Activated CD8-positive, alpha-beta T cell treated with anti-CD3 and anti-CD28 coated beads for 36 hours (primary cell): ENCODE measurements at regions not wholly inside any gene's neighbourhood (a gene's known extent, or its start where the extent isn't known, plus 50 kb on each side); places are given as distances from the start of the nearest gene placed in this dataset.
"Not testable (repeated sequence)": the region's sequence is repeated elsewhere in the genome, so short reads cannot be mapped to it uniquely, and the experiment has no call there.

Experiments used
- ATAC-seq: fragments of 200-7000 bp; cut with Tn5 transposase; one replicate; pipeline ENCODE4 v1.10.0; 2021; ENCODE audit warnings: mild to moderate bottlenecking, moderate library complexity
- CTCF ChIA-PET: fragments of 350-600 bp; sonication (Branson Sonifier 250); formaldehyde crosslinking; loops from one replicate; lab custom pipeline; 2021; ENCODE audit warnings: antibody characterized with exemption; lab: Charles Lee
- POLR2A ChIA-PET: fragments of 350-600 bp; sonication (Branson Sonifier 250); formaldehyde crosslinking; loops from one replicate; lab custom pipeline; 2021; ENCODE audit warnings: antibody characterized with exemption; lab: Charles Lee
- DNase-seq: peaks from one replicate; pipeline ENCODE4 v3.0.0-alpha.2; 2020
- H3K27ac Mint-ChIP-seq: one replicate; pipeline ENCODE4 v1.8.0; 2021; ENCODE audit warnings: mild to moderate bottlenecking, mixed read lengths
- H3K27me3 Mint-ChIP-seq: one replicate; pipeline ENCODE4 v1.8.0; 2021; ENCODE audit warnings: mixed read lengths
- H3K36me3 Mint-ChIP-seq: one replicate; pipeline ENCODE4 v1.8.0; 2021; ENCODE audit warnings: low read depth, mixed read lengths
- H3K4me1 Mint-ChIP-seq: one replicate; pipeline ENCODE4 v1.8.0; 2021; ENCODE audit warnings: low read depth, mixed read lengths
- H3K4me3 Mint-ChIP-seq: one replicate; pipeline ENCODE4 v1.8.0; 2021; ENCODE audit warnings: mild to moderate bottlenecking, moderate library complexity, mixed read lengths
- H3K9me3 Mint-ChIP-seq: one replicate; pipeline ENCODE4 v1.8.0; 2021; ENCODE audit warnings: mixed read lengths
- CTCF ChIP-seq: fragments of 200-600 bp; IDR thresholded peaks from one replicate; pipeline ENCODE4 v1.8.0; 2022; ENCODE audit warnings: antibody characterized with exemption, mild to moderate bottlenecking
- intact Hi-C: fragments of 100-400 bp; cut with micrococcal nuclease; formaldehyde crosslinking; loops from one replicate; pipeline ENCODE4 v1.10.0; 2022

DNA sequence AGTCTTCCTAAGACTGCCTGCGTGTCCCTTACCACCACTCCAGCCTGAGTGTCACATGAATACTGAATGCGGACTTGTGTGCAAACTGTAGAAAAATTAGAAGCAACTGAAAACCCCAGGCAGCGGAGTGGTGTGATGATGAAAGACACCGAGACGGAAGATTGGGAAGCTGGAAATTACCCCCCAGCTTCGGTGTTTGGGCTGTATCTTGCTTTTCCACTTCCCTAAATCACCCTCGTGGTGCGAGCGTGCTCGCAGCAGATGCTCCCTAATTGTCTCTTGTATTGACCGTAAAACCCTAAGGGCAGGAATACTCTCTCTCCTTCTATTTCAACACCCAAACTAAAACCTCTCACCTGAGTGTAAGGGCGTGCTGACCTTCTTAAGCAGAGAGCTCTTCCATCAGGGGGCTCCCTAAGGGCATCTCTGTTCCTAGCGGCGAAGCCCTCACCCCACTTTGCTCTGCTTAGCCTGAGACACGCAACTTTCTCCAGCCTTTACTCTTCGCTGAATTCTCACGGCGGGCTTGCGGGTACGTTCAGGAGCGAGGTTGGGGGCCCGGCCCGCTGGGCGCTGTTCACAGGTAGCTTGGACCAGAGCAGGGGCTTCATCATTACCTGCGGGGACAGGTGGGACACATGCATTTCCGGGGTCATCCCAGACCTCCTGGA, 62.4 kb downstream of the CRYBB2 start:
- no peaks in the 10 kb centered on the region for H3K36me3 Mint-ChIP-seq
- POLR2A ChIA-PET, result no interaction called here
- no peak for TF ChIP-seq CTCF
- no peak overlapping the region for H3K27ac Mint-ChIP-seq
- H3K4me1 Mint-ChIP-seq, result peaks cover 15% of the 10 kb centered on the region
- peaks cover 53% of the 10 kb centered on the region for H3K27me3 Mint-ChIP-seq
- CTCF ChIA-PET, result interaction anchor here (0.6 kb wide), 1 partner anchor 390 kb away, joined by 3 read pairs; no protein-coding TSS in a partner anchor
- ATAC-seq (no peak), DNase-seq (no peak)
- H3K9me3 Mint-ChIP-seq, result no peaks in the 10 kb centered on the region
- intact Hi-C loops, result no loop called here
- no peak overlapping the region for H3K4me3 Mint-ChIP-seq

- TF ChIP-seq CTCF, result no peak
- H3K4me3 Mint-ChIP-seq, result no peak overlapping the region
- ATAC-seq (no peak), DNase-seq (no peak)
- POLR2A ChIA-PET, result no interaction called here
- intact Hi-C loops, result no loop called here
- no peaks in the 10 kb centered on the region for H3K36me3 Mint-ChIP-seq
- H3K9me3 Mint-ChIP-seq, result no peaks in the 10 kb centered on the region
- CTCF ChIA-PET, result interaction anchor here (0.6 to 0.7 kb wide), 2 partner anchors 51 to 390 kb away, joined by 3 read pairs; no protein-coding TSS in a partner anchor
- peaks cover 15% of the 10 kb centered on the region for H3K4me1 Mint-ChIP-seq
- H3K27me3 Mint-ChIP-seq, result peaks cover 55% of the 10 kb centered on the region
- H3K27ac Mint-ChIP-seq, result no peak overlapping the region
Observed at GRCh38 chr22:25282346-25282670, 62.9 kb downstream of the CRYBB2 start.

GRCh38 chr22:25282671-25283561, 63.5 kb downstream of the CRYBB2 start:
- DNase-seq (no peak), ATAC-seq (no peak)
- Mint-ChIP-seq H3K4me3 (no peak overlapping the region), H3K9me3 (no peaks in the 10 kb centered on the region), H3K27me3 (peaks cover 55% of the 10 kb centered on the region), H3K4me1 (peaks cover 15% of the 10 kb centered on the region), H3K36me3 (no peaks in the 10 kb centered on the region), H3K27ac (no peak overlapping the region)
- TF ChIP-seq CTCF, result no peak
- intact Hi-C loops, result no loop called here
- POLR2A ChIA-PET, result no interaction called here
- CTCF ChIA-PET, result interaction anchor here (0.6 to 0.7 kb wide), 2 partner anchors 50 to 389 kb away, joined by 3 read pairs; no protein-coding TSS in a partner anchor

DNA sequence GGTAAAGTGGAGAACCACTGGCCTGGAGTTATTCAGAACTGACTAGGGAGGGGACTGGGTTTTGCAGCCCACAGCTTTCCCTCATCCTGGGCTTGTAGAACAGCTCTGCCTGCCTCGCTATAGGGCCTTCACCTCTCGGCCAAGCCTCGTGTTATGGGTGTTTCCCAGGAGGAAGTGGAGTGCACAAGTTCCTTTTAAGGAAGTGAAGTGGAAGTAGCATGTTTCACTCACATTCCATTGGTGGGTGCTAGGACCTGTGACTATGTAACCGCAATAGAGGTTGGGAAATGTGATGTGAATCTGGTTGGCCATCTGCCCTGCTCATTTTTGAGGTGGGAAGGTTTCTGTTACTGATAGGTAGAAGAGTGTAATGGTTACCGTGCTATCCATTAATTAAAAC, 69.0 kb downstream of the CRYBB2 start:
- POLR2A ChIA-PET, H3K36me3 Mint-ChIP-seq, DNase-seq, H3K4me1 Mint-ChIP-seq, ATAC-seq, H3K9me3 Mint-ChIP-seq, H3K4me3 Mint-ChIP-seq, intact Hi-C loops, H3K27ac Mint-ChIP-seq: not testable (repeated sequence)
- peaks cover 27% of the 10 kb centered on the region for H3K27me3 Mint-ChIP-seq
- CTCF ChIA-PET, result interaction anchor here (1.1 kb wide), 1 partner anchor 438 kb away, joined by 3 read pairs; no protein-coding TSS in a partner anchor

DNA sequence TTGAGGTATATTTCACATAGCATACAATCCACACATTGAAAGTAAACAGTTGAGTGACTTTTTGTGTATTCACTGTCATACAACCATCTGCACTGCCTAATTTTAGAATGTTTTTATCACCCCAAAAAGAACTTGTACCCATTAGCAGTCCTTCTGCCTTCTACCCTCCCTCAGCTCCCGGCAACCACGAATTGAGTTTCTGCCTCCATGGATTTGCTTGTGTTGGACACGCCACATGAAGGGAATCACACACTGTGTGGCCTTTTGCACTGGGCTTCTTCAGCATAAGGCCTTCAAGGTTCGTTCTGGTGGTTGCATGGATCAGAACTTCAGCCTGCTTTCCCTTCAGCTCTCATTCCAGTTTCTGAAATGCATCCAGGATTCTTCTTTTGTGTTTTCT, 82.5 kb downstream of the CRYBB2 start:
- POLR2A ChIA-PET, CTCF ChIA-PET, H3K4me3 Mint-ChIP-seq, H3K9me3 Mint-ChIP-seq, DNase-seq, H3K4me1 Mint-ChIP-seq, H3K36me3 Mint-ChIP-seq, intact Hi-C loops, ATAC-seq, H3K27ac Mint-ChIP-seq: not testable (repeated sequence)
- H3K27me3 Mint-ChIP-seq, result peaks cover 18% of the 10 kb centered on the region

- DNase-seq, H3K27ac Mint-ChIP-seq, H3K4me3 Mint-ChIP-seq, H3K36me3 Mint-ChIP-seq, H3K4me1 Mint-ChIP-seq, POLR2A ChIA-PET, CTCF ChIA-PET, H3K9me3 Mint-ChIP-seq, ATAC-seq, intact Hi-C loops: not testable (repeated sequence)
- peaks cover 11% of the 10 kb centered on the region for H3K27me3 Mint-ChIP-seq
Observed at GRCh38 chr22:25309586-25309985, 90.1 kb downstream of the CRYBB2 start.

GRCh38 chr22:25311924-25312323, 92.5 kb downstream of the CRYBB2 start:
- ATAC-seq, H3K9me3 Mint-ChIP-seq, DNase-seq, H3K4me3 Mint-ChIP-seq, CTCF ChIA-PET, intact Hi-C loops, H3K27ac Mint-ChIP-seq, POLR2A ChIA-PET, H3K36me3 Mint-ChIP-seq, H3K4me1 Mint-ChIP-seq: not testable (repeated sequence)
- H3K27me3 Mint-ChIP-seq, result peaks cover 13% of the 10 kb centered on the region
